HEK293 (cell line): ENCODE measurements at regions not wholly inside any gene's neighbourhood (a gene's known extent, or its start where the extent isn't known, plus 50 kb on each side); places are given as distances from the start of the nearest gene placed in this dataset.

Source experiments
- CTCF ChIA-PET: fragments of 350-600 bp; formaldehyde crosslinking; extraction: SDS; loops from one replicate; lab custom pipeline; 2021; ENCODE audit warnings: antibody characterized with exemption; lab: Yijun Ruan, JAX
- POLR2A ChIA-PET: fragments of 300-600 bp; formaldehyde crosslinking; extraction: SDS; loops from one replicate; lab custom pipeline; 2020; ENCODE audit warnings: antibody characterized with exemption, inconsistent platforms; lab: Yijun Ruan, JAX
- H3K27ac ChIP-seq: fragments of 200-500 bp; sonication (Bioruptor generic); 2 replicates; pipeline ENCODE4 v1.5.1; 2014; ENCODE audit warnings: low read depth, low read length, control low read depth, inconsistent platforms; ENCODE audit errors: extremely low read depth
- H3K36me3 ChIP-seq, 2 experiments: fragments of 200-500 bp in 1 of 2; sonication (Bioruptor generic) in 1 of 2; 1 replicate in 1 of 2; 2 replicates in 1 of 2; pipeline ENCODE4 v1.5.1; 2014 to 2017; ENCODE audit warnings: inconsistent platforms in 2 of 2, low read length in 2 of 2; ENCODE audit not compliant: control insufficient read depth in 2 of 2, insufficient read depth in 1 of 2
- H3K4me1 ChIP-seq: fragments of 200-500 bp; sonication (Bioruptor generic); 2 replicates; pipeline ENCODE4 v1.5.1; 2014; ENCODE audit warnings: mild to moderate bottlenecking, low read length, inconsistent platforms; ENCODE audit not compliant: control insufficient read depth, insufficient read depth
- H3K4me3 ChIP-seq: 2 replicates; pipeline ENCODE4 v1.5.1; 2011; ENCODE audit warnings: low read depth, mild to moderate bottlenecking, control low read depth, low read length, moderate library complexity
- H3K9me3 ChIP-seq: fragments of 200-500 bp; sonication (Bioruptor generic); 2 replicates; pipeline ENCODE4 v1.5.1; 2014; ENCODE audit warnings: low read depth, low read length, inconsistent platforms; ENCODE audit not compliant: control insufficient read depth, insufficient read depth
- BCL11B ChIP-seq: fragments of 450-650 bp; formaldehyde crosslinking; IDR thresholded peaks from 2 replicates; pipeline ENCODE4 v1.5.1; 2016; ENCODE audit warnings: low read depth, missing biosample characterization, missing genetic modification characterization
- HOXD13 ChIP-seq: sonication (generic); formaldehyde crosslinking; IDR thresholded peaks from 2 replicates; pipeline ENCODE4 v1.8.0; 2022; ENCODE audit warnings: missing genetic modification reagents, borderline replicate concordance
- IKZF3 ChIP-seq: fragments of 450-650 bp; IDR thresholded peaks from 2 replicates; pipeline ENCODE4 v1.5.0; 2018; ENCODE audit warnings: missing biosample characterization, mild to moderate bottlenecking, missing genetic modification characterization, moderate library complexity
- MEIS1 ChIP-seq: sonication (generic); formaldehyde crosslinking; IDR thresholded peaks from 2 replicates; pipeline ENCODE4 v1.8.1; 2022; ENCODE audit warnings: missing genetic modification reagents, mild to moderate bottlenecking, borderline replicate concordance
- SALL2 ChIP-seq: fragments of 450-650 bp; formaldehyde crosslinking; IDR thresholded peaks from 2 replicates; pipeline ENCODE4 v1.5.0; 2017; ENCODE audit warnings: missing biosample characterization, mild to moderate bottlenecking, missing genetic modification characterization, borderline replicate concordance
- SP3 ChIP-seq: fragments of 450-650 bp; formaldehyde crosslinking; IDR thresholded peaks from 2 replicates; pipeline ENCODE4 v1.5.1; 2016; ENCODE audit warnings: missing biosample characterization, missing genetic modification characterization
- ZBTB11 ChIP-seq: fragments of 450-650 bp; formaldehyde crosslinking; conservative IDR thresholded peaks from 2 replicates; pipeline ENCODE4 v1.5.1; 2016; ENCODE audit warnings: low read depth, missing biosample characterization, missing genetic modification characterization
- ZBTB44 ChIP-seq: fragments of 450-650 bp; IDR thresholded peaks from 2 replicates; pipeline ENCODE4 v1.5.1; 2018; ENCODE audit warnings: missing biosample characterization, mild to moderate bottlenecking, missing genetic modification characterization
- ZNF140 ChIP-seq: fragments of 450-650 bp; formaldehyde crosslinking; IDR thresholded peaks from 2 replicates; pipeline ENCODE4 v1.5.1; 2016; ENCODE audit warnings: missing biosample characterization, missing genetic modification characterization
- ZNF280C ChIP-seq: fragments of 450-650 bp; formaldehyde crosslinking; IDR thresholded peaks from 2 replicates; pipeline ENCODE4 v1.5.1; 2016; ENCODE audit warnings: missing biosample characterization, missing genetic modification characterization
- ZNF366 ChIP-seq: fragments of 450-650 bp; formaldehyde crosslinking; conservative IDR thresholded peaks from 2 replicates; pipeline ENCODE4 v1.5.1; 2016; ENCODE audit warnings: missing biosample characterization, missing genetic modification characterization
- ZNF433 ChIP-seq: fragments of 450-650 bp; formaldehyde crosslinking; IDR thresholded peaks from 2 replicates; pipeline ENCODE4 v1.5.1; 2016; ENCODE audit warnings: missing biosample characterization, missing genetic modification characterization, low read depth
- ZNF514 ChIP-seq: fragments of 450-650 bp; formaldehyde crosslinking; IDR thresholded peaks from 2 replicates; pipeline ENCODE4 v1.5.1; 2016; ENCODE audit warnings: missing biosample characterization, missing genetic modification characterization
- ZNF518A ChIP-seq: fragments of 450-650 bp; formaldehyde crosslinking; conservative IDR thresholded peaks from 2 replicates; pipeline ENCODE4 v1.5.1; 2016; ENCODE audit warnings: low read depth, missing biosample characterization, missing genetic modification characterization
- ZNF530 ChIP-seq: fragments of 450-650 bp; formaldehyde crosslinking; IDR thresholded peaks from 2 replicates; pipeline ENCODE4 v1.5.1; 2016; ENCODE audit warnings: low read depth, missing biosample characterization, missing genetic modification characterization
- ZNF664 ChIP-seq: fragments of 450-650 bp; formaldehyde crosslinking; IDR thresholded peaks from 2 replicates; pipeline ENCODE4 v1.5.1; 2016; ENCODE audit warnings: missing biosample characterization, missing genetic modification characterization
- TF ChIP-seq, protein P1 (sequence below): fragments of 450-650 bp; formaldehyde crosslinking; IDR thresholded peaks from 2 replicates; pipeline ENCODE4 v1.5.1; 2016; ENCODE audit warnings: missing biosample characterization, missing genetic modification characterization

- Histone ChIP-seq H3K27ac (no peak overlapping the region), H3K4me1 (no peaks in the 10 kb centered on the region), H3K9me3 (no peaks in the 10 kb centered on the region), H3K36me3 (no peaks in the 10 kb centered on the region), H3K4me3 (no peak overlapping the region)
- ChIA-PET POLR2A (no interaction called here), CTCF (interaction anchor here (1.0 to 2.1 kb wide), 2 partner anchors 39 to 49 kb away, joined by 3 to 5 read pairs; no protein-coding TSS in a partner anchor)
- TF ChIP-seq ZNF433 (tag by site-specific recombination) (no peak), ZNF140 (no peak), SP3 (tag by site-specific recombination) (no peak), ZNF514 (tag by site-specific recombination) (no peak), SALL2 (no peak), ZNF664 (tag by site-specific recombination) (no peak), ZBTB44 (tag by site-specific recombination) (no peak), BCL11B (tag by site-specific recombination) (no peak), HOXD13 (CRISPR knock-in tag) (no peak), IKZF3 (tag by site-specific recombination) (no peak), ZNF366 (tag by site-specific recombination) (no peak), ZBTB11 (tag by site-specific recombination) (no peak), ZNF530 (no peak), ZNF518A (tag by site-specific recombination) (no peak), ZNF280C (tag by site-specific recombination) (no peak), MEIS1 (no peak)
- TF ChIP-seq, protein P1, sequence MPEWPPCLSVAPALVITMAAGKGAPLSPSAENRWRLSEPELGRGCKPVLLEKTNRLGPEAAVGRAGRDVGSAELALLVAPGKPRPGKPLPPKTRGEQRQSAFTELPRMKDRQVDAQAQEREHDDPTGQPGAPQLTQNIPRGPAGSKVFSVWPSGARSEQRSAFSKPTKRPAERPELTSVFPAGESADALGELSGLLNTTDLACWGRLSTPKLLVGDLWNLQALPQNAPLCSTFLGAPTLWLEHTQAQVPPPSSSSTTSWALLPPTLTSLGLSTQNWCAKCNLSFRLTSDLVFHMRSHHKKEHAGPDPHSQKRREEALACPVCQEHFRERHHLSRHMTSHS (tag by site-specific recombination) = no peak
These were observed 54.4 kb upstream of the MSH6 start for GRCh38 chr2:47728551-47728950.
